Fibroblast of lung (primary cell): ENCODE measurements at regions not wholly inside any gene's neighbourhood (a gene's known extent, or its start where the extent isn't known, plus 50 kb on each side); places are given as distances from the start of the nearest gene placed in this dataset.

Experiments
- CTCF ChIP-seq, 2 donors: IDR thresholded peaks in 1 of 2; conservative IDR thresholded peaks in 1 of 2; 1 replicate in 1 of 2; 2 replicates in 1 of 2; pipeline ENCODE4 v1.5.1; 2011 to 2012; ENCODE audit warnings: low read length in 2 of 2, control low read depth in 1 of 2, inconsistent platforms in 1 of 2, low read depth in 1 of 2, mild to moderate bottlenecking in 1 of 2
- EZH2 ChIP-seq: IDR thresholded peaks from 2 replicates; pipeline ENCODE4 v1.5.1; 2012; ENCODE audit warnings: low read length, control low read depth, mild to moderate bottlenecking; ENCODE audit errors: missing control alignments

GRCh38 chr12:126271159-126271558 is 1205.9 kb downstream of the AACS start:
- TF ChIP-seq CTCF (conservative IDR thresholded peaks at IDR 0.05 in 1 of 2, IDR thresholded peaks at IDR 0.05 in 1 of 2; ENCODE audit: low read depth in 1 of 2, low read length in 2 of 2) (no peak), EZH2 (no peak)
